Stomach (tissue), 4 donors: ENCODE measurements at regions not wholly inside any gene's neighbourhood (a gene's known extent, or its start where the extent isn't known, plus 50 kb on each side); places are given as distances from the start of the nearest gene placed in this dataset.

Experiments
- EP300 ChIP-seq: sonication (generic); formaldehyde crosslinking; IDR thresholded peaks from one replicate; pipeline ENCODE4 v1.6.1; 2017; ENCODE audit warnings: antibody characterized with exemption
- POLR2A ChIP-seq, 4 donors: fragments of 450-650 bp; IDR thresholded peaks; one replicate each; pipeline ENCODE4 v1.6.1; 2016; ENCODE audit warnings: antibody characterized with exemption in 4 of 4, control low read depth in 2 of 4, mild to moderate bottlenecking in 1 of 4, moderate library complexity in 1 of 4
- TF ChIP-seq, protein P1 (sequence below), 7 experiments: fragments of 450-650 bp in 4 of 7; fragments of 200-600 bp in 3 of 7; sonication (generic) in 3 of 7; IDR thresholded peaks; one replicate each; pipeline ENCODE4 v1.5.1; 2016 to 2019; ENCODE audit warnings: antibody characterized with exemption in 7 of 7, control low read depth in 2 of 7, mild to moderate bottlenecking in 1 of 7

DNA sequence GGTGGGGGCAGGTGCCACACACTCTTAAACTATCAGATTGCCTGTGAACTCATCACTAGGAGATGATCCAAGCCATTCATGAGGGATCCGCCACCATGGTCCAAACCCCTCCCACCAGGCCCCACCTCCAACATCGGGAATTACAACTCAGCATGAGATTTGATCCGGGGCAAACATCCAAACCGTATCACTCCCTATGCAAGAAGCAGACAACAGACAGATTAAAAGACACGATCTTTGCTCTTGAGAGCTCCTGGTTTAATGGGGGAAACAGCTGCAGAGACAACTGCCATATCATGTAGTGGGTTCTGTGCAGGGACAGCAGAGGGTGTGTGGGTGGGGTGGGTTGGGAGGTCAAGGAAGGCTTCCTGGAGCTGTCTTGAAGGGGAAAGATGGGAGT is 123.6 kb downstream of the EMX2 start:
- TF ChIP-seq, protein P1, sequence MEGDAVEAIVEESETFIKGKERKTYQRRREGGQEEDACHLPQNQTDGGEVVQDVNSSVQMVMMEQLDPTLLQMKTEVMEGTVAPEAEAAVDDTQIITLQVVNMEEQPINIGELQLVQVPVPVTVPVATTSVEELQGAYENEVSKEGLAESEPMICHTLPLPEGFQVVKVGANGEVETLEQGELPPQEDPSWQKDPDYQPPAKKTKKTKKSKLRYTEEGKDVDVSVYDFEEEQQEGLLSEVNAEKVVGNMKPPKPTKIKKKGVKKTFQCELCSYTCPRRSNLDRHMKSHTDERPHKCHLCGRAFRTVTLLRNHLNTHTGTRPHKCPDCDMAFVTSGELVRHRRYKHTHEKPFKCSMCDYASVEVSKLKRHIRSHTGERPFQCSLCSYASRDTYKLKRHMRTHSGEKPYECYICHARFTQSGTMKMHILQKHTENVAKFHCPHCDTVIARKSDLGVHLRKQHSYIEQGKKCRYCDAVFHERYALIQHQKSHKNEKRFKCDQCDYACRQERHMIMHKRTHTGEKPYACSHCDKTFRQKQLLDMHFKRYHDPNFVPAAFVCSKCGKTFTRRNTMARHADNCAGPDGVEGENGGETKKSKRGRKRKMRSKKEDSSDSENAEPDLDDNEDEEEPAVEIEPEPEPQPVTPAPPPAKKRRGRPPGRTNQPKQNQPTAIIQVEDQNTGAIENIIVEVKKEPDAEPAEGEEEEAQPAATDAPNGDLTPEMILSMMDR (IDR thresholded peaks at IDR 0.05), result no peak
- no peak for TF ChIP-seq POLR2A (IDR thresholded peaks at IDR 0.05)
- no peak for TF ChIP-seq EP300
